CD4-positive, alpha-beta T cell treated with Interleukin-10 for 1 hour (primary cell): ENCODE measurements at regions not wholly inside any gene's neighbourhood (a gene's known extent, or its start where the extent isn't known, plus 50 kb on each side); places are given as distances from the start of the nearest gene placed in this dataset.
A peak's percentile ranks its signal among the peaks of the same experiment; 100 is the strongest.

Source experiments
- DNase-seq: peaks from one replicate; pipeline ENCODE4 v3.0.0-alpha.2; 2020

DNA sequence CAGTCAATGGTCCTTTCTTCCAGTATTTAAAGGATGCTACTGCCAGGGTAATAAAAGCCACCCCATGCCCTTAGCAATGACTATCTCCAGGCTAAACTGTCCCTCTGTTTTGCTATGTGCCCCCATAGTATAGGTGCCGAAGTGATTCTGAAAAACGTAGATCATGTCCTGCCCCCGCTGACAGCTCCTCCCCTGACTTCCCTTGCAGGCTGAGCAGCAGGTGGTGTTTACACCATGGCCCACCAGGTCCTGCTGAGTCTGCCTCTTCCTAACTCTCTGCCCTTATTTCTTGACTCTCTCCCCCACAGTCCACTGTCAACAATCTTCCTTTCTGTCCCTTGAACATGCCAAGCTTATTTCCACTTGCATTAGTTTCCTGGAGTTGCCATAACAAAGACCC, 352.5 kb upstream of the TSHZ2 start:
- DNase-seq: no peak

- DNase-seq: peak; percentile 8
Observed at GRCh38 chr20:52619101-52619500, 353.1 kb upstream of the TSHZ2 start.

GRCh38 chr20:52616629-52617028, 355.5 kb upstream of the TSHZ2 start:
- no peak for DNase-seq

GRCh38 chr20:52614051-52614863, 357.9 kb upstream of the TSHZ2 start:
- no peak for DNase-seq

DNA sequence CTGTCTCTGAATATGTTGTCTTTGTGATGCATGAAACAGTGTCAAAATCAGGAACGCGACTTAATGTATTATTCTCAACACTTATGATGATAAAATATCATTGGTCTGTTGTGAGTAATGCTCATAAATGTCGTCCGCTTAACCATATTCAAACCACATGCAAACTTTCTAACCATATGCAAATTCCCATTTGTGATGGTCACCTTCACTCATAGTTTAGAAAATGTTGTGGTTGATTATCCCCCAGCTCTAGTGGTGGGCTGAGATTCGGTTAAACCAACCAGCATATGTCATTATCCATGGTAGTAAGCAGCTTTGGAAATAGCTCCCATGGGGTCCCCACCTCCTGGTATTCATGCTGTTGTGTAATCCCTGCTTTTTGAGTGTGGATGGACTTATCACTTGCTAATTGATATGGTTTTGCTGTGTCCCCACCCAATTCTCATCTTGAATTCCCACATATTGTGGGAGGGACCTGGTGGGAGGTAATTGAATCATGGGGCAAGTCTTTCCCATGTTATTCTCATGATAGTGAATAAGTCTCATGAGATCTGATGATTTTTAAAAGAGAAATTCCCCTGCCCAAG, 360.0 kb upstream of the TSHZ2 start:
- DNase-seq: no peak

DNA sequence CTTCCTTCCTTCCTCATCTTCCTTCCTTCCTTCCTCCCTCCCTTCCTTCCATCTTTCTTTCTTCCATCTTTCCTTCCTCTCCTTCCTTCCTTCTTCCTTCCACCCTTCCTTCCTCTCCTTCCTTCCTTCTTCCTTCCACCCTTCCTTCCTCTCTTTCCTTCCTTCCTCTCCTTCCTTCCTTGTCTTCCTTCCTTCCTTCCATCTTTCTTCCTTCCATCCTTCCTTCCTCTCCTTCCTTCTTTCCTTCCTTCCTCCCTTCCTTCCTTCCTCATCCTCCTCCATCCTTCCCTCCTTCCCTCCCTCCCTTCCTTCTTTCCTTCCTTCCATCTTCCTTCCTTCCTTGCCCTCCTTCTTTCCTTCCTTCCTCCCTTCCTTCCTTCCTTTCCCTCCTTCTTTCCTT, 361.4 kb upstream of the TSHZ2 start:
- no peak for DNase-seq

- no peak for DNase-seq
Observed at GRCh38 chr20:52601295-52601971, 370.7 kb upstream of the TSHZ2 start.

GRCh38 chr20:52596256-52596655, 375.9 kb upstream of the TSHZ2 start:
- no peak for DNase-seq

DNA sequence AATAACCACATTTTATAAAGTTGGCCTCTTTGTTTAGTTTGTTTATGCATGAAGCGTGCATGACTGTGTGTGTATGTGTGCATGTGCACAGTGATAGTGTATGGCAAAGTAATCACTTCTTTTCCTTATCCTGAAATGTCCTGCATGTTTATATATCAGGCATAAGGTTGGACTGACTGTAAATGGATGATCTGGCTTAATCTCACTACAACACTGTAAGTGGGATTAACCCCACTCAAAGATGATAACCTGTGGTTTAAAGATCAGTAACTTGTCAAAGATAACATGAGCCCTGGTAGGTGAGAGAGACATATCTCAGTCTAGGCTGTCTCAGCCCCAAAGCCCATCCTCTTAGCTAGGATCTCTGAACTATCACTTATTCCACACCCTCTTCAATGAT, 376.6 kb upstream of the TSHZ2 start:
- no peak for DNase-seq

- no peak for DNase-seq
Observed at GRCh38 chr20:52593654-52594053, 378.5 kb upstream of the TSHZ2 start.

DNA sequence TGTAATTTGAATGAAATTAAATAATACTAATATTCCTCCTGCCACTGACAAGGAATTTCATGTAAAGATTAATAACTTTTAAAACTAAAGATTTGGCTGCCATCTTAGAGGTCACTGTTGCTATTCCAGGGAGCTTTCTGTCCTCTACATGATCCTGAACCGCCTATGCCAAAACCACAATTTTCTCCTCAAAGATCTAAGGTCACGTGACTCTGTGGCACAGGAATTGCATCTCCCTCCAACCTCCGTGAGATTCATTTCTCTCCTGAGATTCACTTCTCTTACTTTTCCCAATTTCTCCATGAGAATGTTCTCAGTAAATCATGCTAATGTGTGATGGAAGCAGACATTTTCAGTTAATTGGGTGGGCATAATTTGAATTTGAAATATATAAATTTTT, 379.6 kb upstream of the TSHZ2 start:
- no peak for DNase-seq

GRCh38 chr20:52590100-52590499, 382.1 kb upstream of the TSHZ2 start:
- no peak for DNase-seq

- no peak for DNase-seq
Observed at GRCh38 chr20:52589251-52589812, 382.8 kb upstream of the TSHZ2 start.

- no peak for DNase-seq
Observed at GRCh38 chr20:52586660-52587059, 385.5 kb upstream of the TSHZ2 start.

DNA sequence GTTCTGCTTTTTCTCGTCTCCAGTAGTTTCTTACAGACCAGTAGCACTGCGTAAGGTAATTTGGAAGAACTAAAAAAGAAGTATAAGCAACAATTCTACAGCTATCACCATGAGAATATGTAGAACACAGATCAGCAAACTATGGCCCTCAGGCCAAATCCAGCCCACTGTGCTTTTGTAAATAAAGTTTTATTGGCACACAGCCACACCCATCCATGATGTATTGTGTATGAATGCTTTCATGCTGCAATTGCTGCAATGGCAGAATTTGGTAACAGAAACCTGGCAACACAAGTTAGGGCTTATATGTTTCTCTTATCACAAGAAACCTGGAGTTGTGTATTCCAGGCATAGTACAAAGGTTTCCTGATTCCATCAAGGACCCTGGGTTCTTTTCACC, 386.8 kb upstream of the TSHZ2 start:
- DNase-seq: no peak

DNA sequence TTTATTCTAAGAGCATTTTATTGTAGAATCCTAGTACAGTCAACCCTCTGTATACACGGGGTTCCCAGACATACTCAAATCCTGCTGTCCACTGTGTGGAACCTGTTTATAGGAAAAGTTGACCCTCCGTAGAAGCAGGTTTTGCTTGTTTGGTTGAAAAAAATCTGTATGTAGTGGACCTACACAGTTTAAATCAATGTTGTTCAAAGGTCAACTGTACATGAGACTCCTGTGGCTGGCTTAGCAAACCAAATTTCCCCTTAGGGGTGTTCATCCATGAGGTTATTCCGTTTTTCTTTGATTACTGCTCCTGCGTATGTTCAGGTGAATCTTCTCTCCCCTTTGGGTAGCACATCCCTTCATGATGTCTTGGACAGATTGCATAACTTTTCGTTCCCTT, 387.0 kb upstream of the ZFP64 start:
- no peak for DNase-seq

DNA sequence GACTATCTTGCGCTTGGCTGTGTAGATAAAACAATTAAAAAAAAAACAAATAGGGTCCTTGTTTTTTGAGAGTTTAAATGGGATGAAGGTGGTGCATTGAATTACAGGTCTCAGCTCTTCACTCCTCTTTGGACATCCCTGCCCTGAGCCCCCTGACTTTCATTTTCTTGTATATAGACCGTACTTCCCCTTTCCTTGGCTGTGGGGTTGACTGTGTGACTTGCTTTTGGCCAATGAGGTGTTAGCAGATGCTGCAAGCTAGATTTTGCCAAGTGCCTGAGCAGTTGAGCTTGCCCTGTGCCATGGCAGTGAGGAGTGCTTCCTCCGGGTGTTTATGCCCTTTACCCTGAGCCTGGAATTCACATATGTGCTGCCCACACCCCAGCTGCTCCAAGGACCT, 386.1 kb upstream of the ZFP64 start:
- DNase-seq: no peak

GRCh38 chr20:52572687-52573086, 381.1 kb upstream of the ZFP64 start:
- DNase-seq: no peak

DNA sequence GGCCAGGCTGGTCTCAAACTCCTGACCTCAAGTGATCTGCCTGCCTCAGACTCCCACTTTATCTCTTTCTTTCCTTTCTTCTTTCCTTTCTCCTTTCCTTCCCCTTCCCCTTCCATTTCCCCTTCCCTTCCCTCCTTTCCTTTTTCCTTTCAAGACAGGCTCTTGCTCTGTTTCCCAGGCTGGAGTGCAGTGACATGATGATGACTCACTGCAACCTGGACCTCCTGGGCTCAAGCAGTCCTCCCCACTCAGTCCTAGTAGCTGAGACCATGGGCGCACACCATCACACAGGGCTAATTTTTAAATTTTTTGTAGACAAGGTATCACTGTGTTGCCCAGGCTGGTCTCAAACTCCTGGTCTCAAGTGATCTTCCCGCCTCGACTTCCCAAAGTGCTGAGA, 377.6 kb upstream of the ZFP64 start:
- no peak for DNase-seq

DNA sequence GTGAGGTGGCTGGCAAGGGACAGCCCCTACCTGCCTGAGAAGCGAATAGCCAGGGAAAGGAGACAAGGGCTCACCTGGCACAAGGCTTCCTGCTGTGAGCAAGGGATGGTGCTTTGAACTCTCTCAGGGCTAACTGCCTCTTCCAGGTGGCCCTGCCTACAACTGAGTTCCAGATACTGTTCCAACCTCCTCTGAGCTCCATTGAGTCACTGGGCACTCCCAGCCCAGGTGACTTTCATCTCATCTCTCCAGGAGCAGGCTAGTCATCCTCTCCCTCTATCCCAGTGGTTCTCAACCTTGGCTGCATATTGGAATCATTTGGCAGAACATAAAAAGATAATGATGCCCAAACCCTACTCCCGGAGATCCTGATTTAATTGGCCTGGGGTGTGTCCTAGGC, 374.0 kb upstream of the ZFP64 start:
- no peak for DNase-seq

GRCh38 chr20:52564594-52564993, 373.0 kb upstream of the ZFP64 start:
- no peak for DNase-seq

DNA sequence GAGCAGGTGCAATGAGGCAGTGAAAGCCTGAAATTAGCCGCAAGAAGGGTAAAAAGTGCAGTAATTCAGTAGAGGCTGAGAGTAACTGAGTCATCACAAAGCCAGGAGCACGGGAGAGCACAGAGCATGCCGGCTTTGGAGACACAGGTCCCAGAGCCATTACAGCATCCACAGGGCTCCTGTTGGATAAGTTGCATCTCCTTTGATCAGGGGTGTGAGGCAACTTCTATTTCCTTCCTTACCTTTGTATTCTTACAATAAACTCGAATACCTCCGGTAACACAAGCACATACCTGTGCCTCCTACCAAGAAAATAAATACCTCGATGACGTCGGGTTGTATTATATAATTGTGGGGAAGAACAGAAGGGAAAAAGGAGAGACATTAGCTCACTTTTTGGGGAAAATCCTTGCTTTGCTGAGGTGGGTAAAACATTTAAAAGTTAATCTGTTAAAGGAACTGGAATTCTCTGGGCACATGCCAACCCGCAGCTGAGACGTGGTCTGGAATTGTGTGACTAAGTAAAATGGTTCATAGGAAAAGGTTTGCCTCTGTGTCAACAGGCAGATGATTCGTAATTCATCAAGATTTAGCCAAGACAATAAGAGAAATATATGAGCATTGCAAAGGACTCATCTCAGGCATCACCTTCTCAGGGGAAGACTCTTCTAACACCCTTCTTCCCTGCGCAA, 360.7 kb upstream of the ZFP64 start:
- no peak for DNase-seq

DNA sequence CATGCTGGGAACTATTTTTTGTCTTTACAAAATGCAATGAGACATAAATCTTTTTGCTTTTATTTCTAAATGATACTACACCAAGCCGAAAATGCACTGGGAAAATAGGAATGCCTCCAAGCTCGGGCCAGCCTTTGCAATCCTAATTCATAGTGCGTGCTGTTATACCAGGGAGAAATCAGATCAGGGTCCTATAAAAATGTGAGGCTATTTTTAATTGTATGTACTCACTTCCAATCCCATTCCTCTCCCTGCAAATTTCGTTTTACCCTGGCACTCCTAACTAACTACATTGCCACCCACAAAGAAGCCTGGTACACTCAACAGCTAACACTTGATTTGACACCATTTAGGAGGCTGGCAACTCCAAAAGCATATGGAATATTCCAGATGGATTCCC, 350.6 kb upstream of the ZFP64 start:
- no peak for DNase-seq
